NCI-H510A (cell line): ENCODE measurements at regions not wholly inside any gene's neighbourhood (a gene's known extent, or its start where the extent isn't known, plus 50 kb on each side); places are given as distances from the start of the nearest gene placed in this dataset.

Experiments used
- DNase-seq: peaks from one replicate; lab custom pipeline; 2025; lab: John Stamatoyannopoulos, UW

DNA sequence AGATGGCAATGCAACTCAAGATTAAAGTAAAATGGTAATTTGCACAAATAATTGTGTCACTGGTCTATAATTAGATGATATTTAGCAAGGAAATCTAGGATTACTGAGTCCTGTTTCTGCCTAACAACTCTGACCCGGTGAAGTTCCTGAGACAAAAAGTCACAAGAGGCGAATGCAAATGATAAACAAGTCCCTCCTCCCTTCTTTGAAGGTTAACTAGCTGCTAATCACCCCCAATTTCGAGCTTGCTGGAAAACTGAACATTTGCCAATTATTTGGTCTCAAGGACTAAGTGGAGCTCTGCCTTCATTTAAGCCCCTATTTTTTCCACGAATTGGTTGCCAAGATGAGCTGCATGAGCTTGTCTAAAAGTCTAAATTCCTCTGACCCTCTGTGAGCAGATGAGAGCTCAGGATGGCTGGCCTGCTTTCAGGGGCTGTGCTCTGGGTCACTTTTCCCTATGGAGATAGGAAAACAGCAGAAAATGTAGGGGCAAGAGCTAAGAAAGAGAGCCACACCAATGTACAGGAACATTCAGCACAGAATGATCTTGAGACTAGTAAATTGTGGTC lies 127.3 kb downstream of the MBL2 start:
- no peak for DNase-seq

DNA sequence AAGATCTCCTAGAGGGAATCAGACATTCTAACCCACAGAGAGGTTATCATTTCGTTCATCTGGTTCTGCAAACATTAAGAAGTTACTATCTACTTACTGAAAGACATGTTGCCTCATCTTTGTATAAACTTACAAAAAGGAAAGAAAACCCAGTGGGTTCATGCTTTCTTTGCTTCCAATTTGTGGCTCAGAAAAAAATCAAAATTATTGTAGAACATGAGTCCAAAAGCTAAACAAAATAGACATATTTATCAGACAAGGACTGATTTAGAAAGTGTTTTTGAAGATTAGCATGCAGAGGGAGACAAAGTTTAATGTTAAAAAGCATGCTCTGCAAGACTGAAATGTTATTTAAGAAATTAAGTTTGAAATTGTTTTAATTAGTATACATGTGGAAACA lies 123.1 kb downstream of the MBL2 start:
- DNase-seq, result no peak

DNA sequence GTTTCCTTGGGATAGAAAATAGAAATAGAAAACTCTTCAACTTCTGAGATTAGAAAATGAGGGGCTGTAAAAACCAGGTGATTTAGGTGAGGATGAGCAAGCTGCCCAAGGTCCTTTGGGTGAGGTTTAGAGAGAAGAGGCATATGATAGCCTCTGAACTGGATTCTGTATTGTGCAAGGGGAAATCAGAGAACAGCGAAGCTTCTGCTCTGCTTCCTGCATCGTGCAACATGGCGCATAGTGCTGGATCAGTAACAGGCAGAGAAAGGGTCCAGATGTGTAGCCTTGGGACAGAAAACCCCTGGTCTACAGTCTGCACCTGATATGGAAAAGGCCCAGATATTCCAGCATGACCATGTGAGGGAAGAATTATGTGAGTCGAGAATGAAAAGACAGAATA lies 121.7 kb downstream of the MBL2 start:
- DNase-seq, result no peak

DNA sequence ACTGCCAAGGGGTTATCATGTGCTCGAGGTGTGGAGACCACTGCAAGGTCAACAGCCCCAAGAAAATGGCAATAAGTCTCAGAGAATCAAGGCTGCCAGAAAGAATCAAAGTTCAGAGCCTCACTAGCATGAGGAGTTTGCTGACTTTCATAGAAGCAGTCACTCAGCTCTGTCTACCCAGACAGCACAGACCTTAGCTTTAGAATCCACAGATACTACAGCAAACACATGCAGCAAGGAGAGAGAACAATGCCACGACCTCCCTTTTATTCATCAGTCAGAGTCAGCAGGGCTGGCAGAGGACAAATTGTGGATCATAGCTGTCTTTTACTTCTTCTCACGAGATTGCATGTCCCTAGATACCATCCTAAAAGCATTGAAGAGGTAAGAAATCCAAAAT lies 121.3 kb downstream of the MBL2 start:
- DNase-seq, result no peak

DNA sequence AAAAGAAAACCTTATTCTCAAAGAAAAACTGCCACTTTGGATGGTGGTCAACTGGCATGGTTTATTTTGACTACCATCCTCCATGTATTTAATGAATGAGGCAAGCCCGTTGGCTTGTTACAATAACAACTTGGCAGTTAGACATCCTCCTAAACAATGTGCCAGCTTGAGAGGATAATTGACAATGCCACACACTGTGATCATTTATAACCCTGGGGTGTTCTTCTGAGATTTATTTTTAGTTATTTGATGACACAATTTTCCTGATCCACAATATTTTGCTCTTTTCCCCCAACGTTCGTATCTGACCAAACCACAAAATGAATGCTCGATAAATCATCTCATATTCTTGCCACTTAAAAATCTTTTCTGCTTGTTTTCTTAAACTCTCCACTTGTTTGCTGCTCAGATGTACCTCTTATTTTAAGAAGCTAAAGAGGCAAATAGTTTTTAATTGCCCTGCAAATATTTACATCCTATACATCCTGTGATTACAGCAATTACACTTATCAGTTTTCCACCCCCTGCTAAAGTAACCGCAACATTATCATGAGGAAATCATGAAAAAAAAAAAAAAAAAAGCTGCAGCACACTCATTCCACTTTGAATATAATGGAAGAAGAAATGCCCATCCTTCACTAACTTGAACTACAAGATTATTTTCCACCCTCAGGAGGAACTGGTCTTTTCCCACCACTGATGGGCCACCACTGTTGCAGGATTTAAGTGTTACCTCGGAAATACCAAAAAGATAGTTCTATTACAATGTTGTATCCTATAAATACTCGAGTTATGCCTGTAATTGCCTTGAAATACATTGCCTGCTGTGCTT lies 119.9 kb downstream of the MBL2 start:
- no peak for DNase-seq

DNA sequence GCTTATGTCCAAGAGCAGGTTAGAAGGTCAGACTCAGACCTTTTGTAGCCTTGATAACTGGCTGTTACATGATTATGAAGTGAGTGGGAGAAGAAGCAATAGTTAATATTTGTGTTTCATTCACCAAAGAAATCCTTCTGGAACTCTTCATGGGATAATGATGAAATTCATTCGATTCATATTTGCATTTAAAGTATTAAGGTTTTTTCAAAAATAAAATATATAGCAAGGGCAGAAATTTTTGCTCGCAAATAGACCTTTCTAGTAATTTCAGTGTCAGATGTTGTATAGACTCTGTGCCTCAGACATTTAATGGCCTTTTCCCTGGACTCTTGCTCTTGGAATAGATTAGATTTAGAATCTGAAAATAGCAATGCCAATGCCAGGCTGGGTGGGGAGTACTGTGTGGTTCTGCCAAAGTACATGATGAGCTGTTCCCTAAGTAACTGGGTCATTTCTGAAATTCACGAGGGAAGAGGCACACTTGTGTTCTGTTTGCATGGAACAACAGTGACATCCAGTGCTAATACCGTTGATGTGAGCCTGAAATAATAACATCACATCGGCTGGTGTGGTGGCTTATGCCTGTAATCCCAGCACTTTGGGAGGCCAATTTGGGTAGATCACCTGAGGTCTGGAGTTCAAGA lies 119.2 kb downstream of the MBL2 start:
- DNase-seq, result no peak

DNA sequence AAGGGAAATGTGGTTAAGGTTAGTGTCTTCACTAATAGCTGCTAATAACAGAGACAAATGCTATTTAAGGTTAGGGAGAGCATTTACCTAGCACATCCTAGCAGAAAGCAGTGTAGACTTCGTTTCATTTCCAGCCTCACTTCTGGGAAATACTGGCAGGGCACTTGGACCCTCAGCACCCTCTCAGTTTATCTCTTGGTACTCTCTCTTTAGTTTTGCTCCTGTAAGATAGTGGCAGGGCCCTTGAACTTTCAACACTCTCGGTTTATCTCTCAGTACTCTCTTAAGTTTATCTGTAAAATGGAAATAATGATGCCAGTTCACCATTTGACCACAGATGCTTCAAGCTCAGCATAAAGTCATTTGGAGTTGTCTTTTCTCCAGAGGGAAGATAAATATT lies 118.4 kb downstream of the MBL2 start:
- DNase-seq, result no peak

DNA sequence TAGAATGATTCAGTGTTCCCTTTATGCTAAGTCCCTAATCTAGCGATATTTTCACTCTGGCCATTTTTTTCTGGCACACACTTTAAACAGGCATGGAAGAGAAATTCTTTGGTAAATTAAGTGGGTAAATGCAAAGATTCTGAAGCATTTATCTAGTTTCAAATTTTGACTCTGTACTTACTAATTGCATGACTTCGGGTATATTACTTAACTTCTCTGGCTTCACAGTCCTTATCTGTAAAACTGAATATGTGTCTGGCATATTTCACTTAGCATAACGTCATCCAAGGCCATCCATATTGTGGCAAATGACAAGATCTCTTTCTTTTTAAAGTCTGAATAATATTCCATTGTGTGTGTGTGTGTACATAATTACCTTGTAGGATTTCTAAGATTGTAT lies 114.5 kb downstream of the MBL2 start:
- DNase-seq, result no peak

DNA sequence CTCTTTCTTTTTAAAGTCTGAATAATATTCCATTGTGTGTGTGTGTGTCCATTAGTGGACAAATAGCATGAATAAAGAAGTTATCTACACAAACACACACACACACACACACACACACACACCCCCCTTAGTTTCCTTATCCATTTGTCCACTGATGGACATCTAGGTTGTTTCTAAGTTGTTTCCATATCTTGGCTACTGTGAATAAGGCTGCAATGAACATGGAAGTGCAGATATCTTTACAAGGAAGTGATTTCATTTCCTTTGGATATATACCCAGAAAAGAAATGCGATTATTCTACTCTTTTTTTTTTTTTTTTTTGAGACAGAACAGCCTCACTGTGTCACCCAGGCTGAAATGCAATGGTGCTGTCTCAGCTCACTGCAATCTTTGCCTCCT lies 113.5 kb downstream of the MBL2 start:
- no peak for DNase-seq

DNA sequence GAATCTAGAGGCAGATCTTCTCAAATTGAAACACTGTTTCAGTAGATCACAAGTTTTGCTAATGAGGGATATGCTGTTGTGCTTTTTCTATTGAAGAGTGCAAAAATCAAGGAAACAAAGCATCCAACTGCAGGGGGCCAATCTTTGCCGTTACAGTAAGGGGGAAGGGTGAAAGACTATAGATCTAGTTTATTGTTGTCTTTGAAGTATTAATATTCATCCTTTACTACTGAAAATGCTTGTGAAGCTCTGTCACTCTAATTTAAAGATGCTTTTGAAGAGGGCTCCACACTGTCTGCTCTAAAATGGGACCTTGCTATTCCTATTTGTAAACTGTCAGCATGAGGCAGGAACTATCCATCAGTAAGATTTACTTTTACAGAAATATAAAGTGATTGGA lies 110.3 kb downstream of the MBL2 start:
- no peak for DNase-seq

DNA sequence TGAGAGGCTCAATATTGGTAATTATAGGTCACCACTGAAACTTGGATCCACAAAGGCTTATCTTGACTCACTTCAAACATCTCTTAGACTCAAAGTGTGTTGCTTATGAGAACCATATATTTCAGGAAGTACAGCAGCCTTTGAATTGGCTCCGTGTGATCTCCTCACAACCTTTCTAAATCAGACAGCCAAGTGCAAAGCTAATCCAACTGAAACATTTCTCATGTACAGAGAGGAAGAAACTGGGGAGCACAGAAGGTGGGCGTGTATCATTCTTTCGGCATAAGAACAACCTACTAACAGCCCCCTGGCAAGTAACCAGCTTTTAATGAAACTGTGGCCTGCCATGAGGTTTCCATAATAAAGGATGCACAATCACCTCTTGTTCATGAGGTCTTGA lies 109.4 kb downstream of the MBL2 start:
- DNase-seq, result no peak

DNA sequence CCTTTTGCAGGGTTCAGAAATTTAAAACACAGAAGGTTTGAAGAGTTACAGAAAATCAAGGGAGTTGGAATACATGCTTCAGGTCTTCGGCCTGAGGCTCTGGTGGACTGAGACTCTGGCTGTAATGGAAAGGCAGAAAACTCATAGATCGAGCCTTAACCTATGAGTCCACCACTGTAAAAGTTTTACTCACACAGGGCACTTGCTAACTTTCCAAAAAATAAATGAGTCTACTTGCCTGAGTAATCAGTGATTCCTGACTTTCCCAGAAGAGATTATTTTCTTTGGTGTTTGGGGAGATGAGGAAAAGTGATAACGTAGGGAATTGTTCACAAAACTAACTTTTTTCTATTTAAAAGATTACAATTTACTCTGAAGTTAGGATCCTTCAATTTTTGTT lies 108.0 kb downstream of the MBL2 start:
- DNase-seq, result no peak

DNA sequence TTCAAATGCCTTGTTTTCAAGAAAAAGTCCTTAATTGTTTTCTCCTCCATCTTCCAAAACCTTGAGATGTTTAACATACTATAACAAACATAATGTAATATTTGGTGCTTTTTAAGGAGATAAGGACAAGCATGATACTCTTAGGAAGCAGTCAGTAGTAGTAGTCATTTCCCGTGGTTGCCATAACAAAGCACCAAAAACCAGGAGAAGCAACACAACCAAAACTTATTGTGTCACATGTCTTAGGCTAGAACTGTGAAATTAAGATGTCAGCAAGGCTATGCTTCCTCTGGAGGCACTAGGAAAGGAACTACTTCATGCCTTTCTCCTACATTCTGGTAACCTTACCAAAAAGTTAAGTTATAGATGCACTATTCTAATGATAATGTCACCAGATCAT lies 106.8 kb downstream of the MBL2 start:
- DNase-seq, result no peak

DNA sequence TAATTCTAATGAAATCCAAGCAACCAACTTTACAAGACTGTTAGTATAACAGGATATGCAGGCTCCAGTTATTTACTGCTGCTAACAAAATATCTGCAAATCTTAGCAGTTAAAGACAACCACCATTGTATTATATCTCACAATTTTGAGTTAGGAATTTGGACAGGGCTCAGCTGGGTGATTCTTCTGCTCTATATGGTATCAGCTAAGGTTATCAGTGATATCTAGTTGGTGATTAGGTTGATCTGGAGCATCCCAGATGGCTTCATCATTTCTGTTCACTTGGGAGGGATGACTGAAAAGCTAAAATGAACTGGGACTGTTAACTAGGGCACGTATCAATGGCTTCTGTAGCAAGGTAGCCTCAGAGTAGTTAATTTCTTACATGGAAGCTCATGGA lies 105.7 kb downstream of the MBL2 start:
- DNase-seq, result no peak

DNA sequence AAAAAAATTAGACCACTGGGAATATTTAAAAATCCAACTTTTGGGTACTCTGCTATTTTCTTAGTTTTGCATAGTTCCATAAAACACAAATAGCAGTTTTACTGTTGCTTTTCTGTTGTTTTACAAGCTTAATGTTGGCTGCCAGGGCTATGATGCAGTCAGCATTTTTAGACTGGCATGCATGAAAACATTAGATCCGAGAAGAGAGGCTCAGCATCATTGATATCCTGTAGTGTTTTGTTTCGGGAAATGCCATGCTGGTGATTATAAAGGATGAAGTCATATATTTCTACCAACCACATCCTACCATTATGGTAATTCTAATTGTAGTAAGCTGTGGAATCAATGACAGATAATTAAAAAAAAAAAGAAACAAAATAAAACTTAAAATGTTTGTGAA lies 104.6 kb downstream of the MBL2 start:
- no peak for DNase-seq

DNA sequence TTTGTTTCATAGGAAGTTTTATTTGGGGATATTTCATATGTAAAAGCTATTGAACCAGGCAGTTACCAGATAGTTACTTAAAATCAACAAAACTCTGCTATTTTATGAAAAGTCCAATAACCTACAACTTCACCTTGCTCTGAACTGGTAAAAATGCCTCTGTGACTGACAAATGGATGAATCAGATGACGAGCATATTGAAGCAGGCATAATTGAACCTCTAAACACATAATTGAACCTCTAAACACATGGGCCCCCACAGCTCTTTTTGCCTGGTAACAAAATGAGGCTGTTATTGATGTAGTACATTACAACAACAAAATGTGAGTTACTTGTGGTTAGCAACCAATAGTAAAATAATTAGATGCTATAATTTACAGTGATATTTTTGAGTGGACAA lies 99.7 kb downstream of the MBL2 start:
- DNase-seq, result no peak

DNA sequence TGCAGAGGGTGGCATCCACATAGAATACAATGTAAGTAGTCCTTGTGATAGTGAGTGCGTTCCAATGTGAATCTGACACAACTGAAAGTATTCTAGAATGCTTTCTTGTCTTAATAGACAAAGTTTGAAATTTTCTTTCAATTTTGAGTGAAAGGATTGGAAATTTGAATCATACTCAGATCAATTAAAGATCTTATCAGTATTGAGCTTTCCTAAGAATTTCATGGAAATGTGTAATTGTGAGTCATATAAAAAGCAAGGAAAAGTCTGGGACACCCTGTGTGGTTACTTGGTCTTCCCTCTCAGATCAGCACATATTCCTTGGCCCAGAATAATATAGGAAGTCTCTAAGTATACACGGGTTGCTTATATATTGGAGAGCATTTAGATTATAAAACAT lies 99.1 kb downstream of the MBL2 start:
- DNase-seq, result no peak

DNA sequence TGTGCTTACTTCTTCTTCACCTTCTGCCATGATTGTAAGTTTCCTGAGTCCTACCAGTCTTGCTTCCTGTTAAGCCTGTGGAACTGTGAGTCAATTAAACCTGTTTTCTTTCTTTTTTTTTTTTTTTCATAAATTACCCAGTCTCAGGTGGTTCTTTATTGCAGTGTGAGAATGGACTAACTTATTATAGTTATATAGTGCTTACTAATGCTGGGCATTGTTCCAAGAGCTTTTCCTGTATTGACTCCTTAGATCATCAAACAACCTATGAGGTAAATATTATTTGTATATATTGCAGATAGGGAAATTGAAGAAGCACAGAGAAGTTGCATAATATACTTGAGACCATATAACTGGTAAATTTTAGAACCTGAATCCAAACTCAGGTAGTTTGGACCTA lies 98.1 kb downstream of the MBL2 start:
- no peak for DNase-seq

DNA sequence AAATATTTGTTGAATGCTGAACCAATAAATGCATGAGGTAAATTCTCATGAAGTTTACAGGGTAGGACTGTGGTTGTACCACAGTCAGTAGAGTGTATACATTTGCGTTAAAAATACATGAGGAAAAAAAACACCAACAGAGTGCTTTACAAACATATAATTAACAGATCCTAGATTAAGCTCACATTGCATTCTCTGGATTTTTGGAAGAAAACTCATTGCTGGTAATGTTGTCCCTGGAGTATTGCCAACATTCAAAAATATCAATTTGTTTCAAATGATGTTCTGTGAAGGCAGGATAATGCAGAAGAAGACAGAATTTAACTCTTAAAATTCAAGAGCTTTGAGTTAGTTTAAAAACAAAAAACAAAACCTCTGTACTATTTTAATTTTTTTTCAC lies 95.5 kb downstream of the MBL2 start:
- DNase-seq, result no peak

DNA sequence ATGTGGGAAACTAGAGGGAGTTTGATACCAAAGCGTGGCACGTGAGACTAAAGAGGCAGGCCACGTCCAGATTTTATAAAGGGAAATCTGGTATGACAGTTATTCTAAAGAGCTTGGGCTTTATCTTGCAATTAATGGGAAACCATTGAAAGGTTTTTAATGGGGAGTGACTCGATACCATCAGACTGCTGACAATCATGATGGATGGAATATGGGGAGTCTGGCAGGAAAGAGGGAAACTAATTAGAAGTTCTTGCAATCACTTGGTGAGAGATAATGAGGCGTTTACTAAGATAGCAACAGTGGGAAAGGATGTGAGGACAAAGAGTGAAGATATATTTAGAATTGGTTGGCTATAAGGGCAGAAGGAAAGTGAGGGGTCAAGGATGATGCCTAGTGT lies 94.0 kb downstream of the MBL2 start:
- no peak for DNase-seq

DNA sequence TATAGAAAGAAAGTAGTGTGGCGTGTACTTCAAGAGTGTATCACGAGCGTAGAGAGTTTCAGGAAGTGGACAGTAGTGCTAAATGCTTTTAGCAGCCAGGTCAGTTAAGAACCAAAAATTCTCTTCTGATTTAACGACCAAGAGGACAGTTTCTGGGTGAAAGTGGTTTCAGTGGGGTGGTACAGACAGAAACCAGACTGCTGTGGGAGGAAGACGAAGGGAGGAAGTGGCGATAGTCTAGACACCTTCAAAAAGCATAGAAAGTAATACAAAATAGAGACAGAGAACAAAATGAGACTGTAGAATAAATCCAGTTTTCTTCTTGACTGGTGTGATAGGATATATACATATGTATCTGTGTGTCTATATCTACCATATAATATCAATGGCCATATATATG lies 93.5 kb downstream of the MBL2 start:
- no peak for DNase-seq

DNA sequence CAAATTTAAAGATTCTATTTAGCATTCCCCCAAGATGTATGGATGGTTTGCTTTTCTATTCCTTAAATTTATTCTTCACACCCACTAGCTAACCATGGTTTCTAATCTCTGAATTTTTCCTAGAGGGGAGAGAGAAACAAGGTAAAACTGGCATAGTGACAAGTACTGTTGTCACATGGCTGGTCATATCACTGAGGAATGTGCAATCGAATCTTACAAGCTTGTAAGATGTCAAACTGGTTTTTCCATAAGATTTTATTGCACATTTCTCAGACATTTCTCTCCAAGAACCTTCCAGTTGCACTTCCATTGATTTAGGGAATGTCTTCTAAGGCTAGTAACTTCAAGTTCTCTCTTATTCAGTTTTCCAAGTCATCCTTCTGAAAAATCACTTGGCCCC lies 89.8 kb downstream of the MBL2 start:
- DNase-seq, result no peak

DNA sequence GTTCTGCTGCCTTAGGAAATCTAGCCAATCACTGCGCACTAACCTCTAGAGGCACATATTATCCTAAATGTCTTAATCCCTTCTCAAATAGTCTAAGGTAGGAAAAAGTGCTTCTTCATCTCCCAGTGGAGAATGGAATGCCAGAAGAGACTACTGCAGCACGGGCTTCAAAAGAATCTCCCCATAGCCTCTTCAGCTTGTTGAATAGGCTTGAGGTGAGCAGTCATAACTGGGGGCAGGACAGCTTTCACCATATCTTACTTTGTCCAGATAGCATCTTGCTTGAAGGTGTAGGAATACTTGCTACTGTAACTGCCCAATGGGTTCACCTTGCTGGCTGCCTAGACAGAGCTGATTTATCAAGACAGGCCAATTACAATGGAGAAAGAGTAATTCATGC lies 88.8 kb downstream of the MBL2 start:
- DNase-seq, result no peak

DNA sequence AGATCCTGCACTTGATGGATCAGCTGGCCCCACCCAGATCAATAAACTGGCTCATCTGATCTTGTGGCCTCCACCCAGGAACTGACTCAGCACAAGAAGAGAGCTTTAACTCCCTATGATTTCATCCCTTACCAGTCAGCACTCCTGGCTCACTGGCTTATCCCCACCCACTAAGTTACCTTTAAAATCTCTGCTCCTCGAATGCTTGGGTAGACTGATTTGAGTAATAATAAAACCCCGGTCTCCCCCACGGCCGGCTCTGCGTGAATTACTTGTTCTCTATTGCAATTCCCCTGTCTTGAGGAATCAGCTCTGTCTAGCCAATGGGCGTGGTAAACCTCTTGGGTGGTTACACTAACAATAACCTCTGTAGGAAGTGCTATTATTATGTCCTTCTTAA lies 83.7 kb downstream of the MBL2 start:
- DNase-seq, result no peak
